Tibial artery (tissue), 4 donors: ENCODE measurements at regions not wholly inside any gene's neighbourhood (a gene's known extent, or its start where the extent isn't known, plus 50 kb on each side); places are given as distances from the start of the nearest gene placed in this dataset.

ENCODE experiments used
- DNase-seq, 2 donors: peaks; one replicate each; pipeline ENCODE4 v3.0.0-alpha.2; 2019
- H3K27ac ChIP-seq, 2 donors: fragments of 200-600 bp; sonication (generic) in 1 of 2; 1 replicate in 1 of 2; 2 replicates in 1 of 2; pipeline ENCODE4 v1.5.1; 2018 to 2019; ENCODE audit warnings: mild to moderate bottlenecking in 1 of 2
- H3K27me3 ChIP-seq, 2 donors: fragments of 200-600 bp; sonication (generic) in 1 of 2; one replicate each; pipeline versions ENCODE4 v1.5.1 to v1.6.0; 2016 to 2019
- H3K36me3 ChIP-seq, 3 donors: fragments of 200-600 bp; sonication (generic) in 2 of 3; one replicate each; pipeline ENCODE4 v1.5.1; 2016 to 2019; ENCODE audit warnings: mild to moderate bottlenecking in 2 of 3
- H3K4me1 ChIP-seq, 4 donors: fragments of 200-600 bp; sonication (generic) in 2 of 4; 1 replicate in 3 of 4; 2 replicates in 1 of 4; pipeline ENCODE4 v1.5.1; 2016 to 2019
- H3K4me3 ChIP-seq, 2 donors: fragments of 200-600 bp; sonication (generic) in 1 of 2; 1 replicate in 1 of 2; 2 replicates in 1 of 2; pipeline ENCODE4 v1.5.1; 2018 to 2019; ENCODE audit warnings: mild to moderate bottlenecking in 2 of 2
- H3K9me3 ChIP-seq, 3 donors: fragments of 200-600 bp; sonication (generic) in 1 of 3; one replicate each; pipeline ENCODE4 v1.5.1; 2016 to 2019
- CTCF ChIP-seq, 2 experiments: fragments of 200-600 bp in 1 of 2; fragments of 450-650 bp in 1 of 2; IDR thresholded peaks; one replicate each; pipeline ENCODE4 v1.5.1; 2017 to 2019; ENCODE audit warnings: antibody characterized with exemption in 2 of 2, mild to moderate bottlenecking in 1 of 2, moderate library complexity in 1 of 2
- intact Hi-C: fragments of 100-400 bp; cut with DNase I; formaldehyde crosslinking; loops from one replicate; pipeline ENCODE4 v1.15.0; 2023; ENCODE audit warnings: low total_unique reads

DNA sequence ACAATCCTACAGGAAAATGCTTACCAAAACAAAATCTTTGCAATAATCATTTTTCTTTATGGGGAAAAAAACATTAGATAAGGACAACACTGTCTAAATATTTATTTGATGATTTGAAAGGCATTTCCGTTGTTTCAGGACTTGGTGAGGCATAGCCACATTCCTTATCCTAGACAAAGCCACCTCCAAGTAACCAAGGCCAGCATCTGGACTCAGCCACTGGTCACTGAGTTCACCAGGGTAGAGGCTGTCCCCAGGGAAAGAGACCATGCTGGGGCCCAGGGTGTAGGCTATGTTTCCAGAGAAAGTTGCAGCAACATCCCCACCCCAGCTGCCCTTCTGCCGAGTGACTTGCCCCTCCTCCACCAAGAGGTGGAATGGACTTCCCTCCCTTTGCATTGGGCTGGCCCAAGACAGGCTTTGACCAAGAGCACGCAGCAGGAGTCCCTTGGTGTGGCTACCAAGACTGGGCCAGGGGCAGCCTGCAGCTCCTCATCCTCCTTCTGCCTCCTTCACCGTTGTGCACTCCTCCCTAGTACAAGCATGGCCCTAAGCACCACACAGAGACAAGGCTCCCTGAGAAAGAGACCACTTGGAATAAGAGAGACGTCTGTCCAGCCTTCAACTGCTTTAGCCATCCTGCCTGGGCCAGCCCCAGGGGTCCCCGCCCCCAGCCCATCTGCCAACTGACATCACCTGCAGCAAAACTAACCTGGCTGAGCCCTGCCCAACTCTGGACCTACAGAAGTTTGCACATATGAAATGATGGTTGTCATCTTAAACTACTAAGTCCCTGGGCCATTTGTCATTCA, 68.1 kb upstream of the SPIN1 start:
- DNase-seq, result no peak
- H3K36me3 ChIP-seq, result no peaks in the 10 kb centered on the region
- TF ChIP-seq CTCF (IDR thresholded peaks at IDR 0.05), result no peak
- no peaks in the 10 kb centered on the region for H3K27me3 ChIP-seq
- intact Hi-C loops, result no loop called here
- no peak overlapping the region for H3K27ac ChIP-seq
- H3K4me3 ChIP-seq, result no peak overlapping the region
- H3K9me3 ChIP-seq, result no peaks in the 10 kb centered on the region
- no peaks in the 10 kb centered on the region for H3K4me1 ChIP-seq

- DNase-seq, result no peak
- no peak overlapping the region for H3K4me3 ChIP-seq
- no peaks in the 10 kb centered on the region for H3K36me3 ChIP-seq
- no peaks in the 10 kb centered on the region for H3K4me1 ChIP-seq
- no peak overlapping the region for H3K27ac ChIP-seq
- no peaks in the 10 kb centered on the region for H3K27me3 ChIP-seq
- intact Hi-C loops, result no loop called here
- TF ChIP-seq CTCF (IDR thresholded peaks at IDR 0.05), result no peak
- H3K9me3 ChIP-seq, result no peaks in the 10 kb centered on the region
Observed at GRCh38 chr9:88313364-88314220, 74.7 kb upstream of the SPIN1 start.

DNA sequence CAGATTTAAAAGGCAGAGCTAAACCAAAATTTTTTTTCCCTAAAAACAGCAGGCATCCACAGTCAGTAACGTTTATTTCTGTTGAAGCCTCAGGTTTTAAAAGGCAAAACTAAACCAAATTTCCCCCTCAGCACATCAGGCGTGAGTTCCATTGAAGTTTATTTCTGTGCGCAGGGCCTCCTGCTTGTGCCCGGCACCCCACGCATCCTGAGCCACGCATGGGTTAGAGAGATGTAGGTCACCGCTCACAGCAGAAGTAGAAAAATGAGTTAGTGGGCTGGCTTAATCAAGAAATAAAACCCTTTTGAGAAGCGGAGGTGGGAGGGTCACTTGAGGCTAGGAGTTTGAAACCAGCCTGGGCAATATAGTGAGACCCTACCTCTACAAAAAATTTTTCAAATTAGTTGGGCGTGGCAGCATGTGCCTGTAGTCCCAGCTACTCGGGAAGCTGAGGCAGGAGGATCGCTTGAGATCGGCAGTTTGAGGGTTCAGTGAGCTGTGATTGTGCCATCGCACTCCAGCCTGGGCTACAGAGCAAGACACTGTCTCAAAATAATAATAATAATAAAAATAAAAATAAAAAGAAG, 75.6 kb upstream of the SPIN1 start:
- Histone ChIP-seq H3K4me1 (no peaks in the 10 kb centered on the region), H3K9me3 (no peaks in the 10 kb centered on the region), H3K36me3 (no peaks in the 10 kb centered on the region), H3K4me3 (no peak overlapping the region), H3K27ac (no peak overlapping the region), H3K27me3 (no peaks in the 10 kb centered on the region)
- no peak for TF ChIP-seq CTCF (IDR thresholded peaks at IDR 0.05)
- intact Hi-C loops, result no loop called here
- DNase-seq, result no peak

DNA sequence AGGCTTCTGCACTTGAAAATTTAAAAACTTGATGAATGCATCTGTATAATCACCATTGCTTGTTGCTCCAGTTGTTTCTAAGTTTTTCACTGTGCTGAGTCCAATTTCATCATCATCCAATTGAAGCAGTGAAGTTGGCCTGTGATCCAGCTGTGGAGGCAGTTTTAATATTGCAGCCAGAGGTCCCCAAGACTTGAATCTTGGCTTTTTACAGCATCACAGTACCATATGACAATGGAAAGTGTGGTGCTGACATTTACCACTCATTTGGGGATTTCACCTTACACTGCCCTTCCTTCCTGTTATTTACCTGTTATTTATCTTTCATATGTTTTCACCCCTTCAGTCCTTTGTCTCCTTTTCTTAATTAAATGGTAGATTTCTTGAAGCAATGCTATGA, 76.2 kb upstream of the SPIN1 start:
- intact Hi-C loops, result no loop called here
- H3K36me3 ChIP-seq, result no peaks in the 10 kb centered on the region
- H3K4me1 ChIP-seq, result no peaks in the 10 kb centered on the region
- H3K4me3 ChIP-seq, result no peak overlapping the region
- no peak overlapping the region for H3K27ac ChIP-seq
- TF ChIP-seq CTCF (IDR thresholded peaks at IDR 0.05), result no peak
- DNase-seq, result no peak
- no peaks in the 10 kb centered on the region for H3K9me3 ChIP-seq
- H3K27me3 ChIP-seq, result no peaks in the 10 kb centered on the region

GRCh38 chr9:88310310-88310980, 77.8 kb upstream of the SPIN1 start:
- Histone ChIP-seq H3K27ac (no peak overlapping the region), H3K4me3 (no peak overlapping the region), H3K4me1 (no peaks in the 10 kb centered on the region), H3K36me3 (no peaks in the 10 kb centered on the region), H3K27me3 (no peaks in the 10 kb centered on the region), H3K9me3 (no peaks in the 10 kb centered on the region)
- intact Hi-C loops, result no loop called here
- no peak for TF ChIP-seq CTCF (IDR thresholded peaks at IDR 0.05)
- DNase-seq, result peak in 1 of 2 donors; percentile 21
